HG03378 (cell line): ENCODE measurements at regions not wholly inside any gene's neighbourhood (a gene's known extent, or its start where the extent isn't known, plus 50 kb on each side); places are given as distances from the start of the nearest gene placed in this dataset.

ENCODE experiments used
- ATAC-seq: cut with Tn5 transposase; IDR thresholded peaks from one replicate; pipeline ENCODE4 v1.9.1; 2021; ENCODE audit warnings: mild to moderate bottlenecking, moderate library complexity; ENCODE audit not compliant: unreplicated experiment

DNA sequence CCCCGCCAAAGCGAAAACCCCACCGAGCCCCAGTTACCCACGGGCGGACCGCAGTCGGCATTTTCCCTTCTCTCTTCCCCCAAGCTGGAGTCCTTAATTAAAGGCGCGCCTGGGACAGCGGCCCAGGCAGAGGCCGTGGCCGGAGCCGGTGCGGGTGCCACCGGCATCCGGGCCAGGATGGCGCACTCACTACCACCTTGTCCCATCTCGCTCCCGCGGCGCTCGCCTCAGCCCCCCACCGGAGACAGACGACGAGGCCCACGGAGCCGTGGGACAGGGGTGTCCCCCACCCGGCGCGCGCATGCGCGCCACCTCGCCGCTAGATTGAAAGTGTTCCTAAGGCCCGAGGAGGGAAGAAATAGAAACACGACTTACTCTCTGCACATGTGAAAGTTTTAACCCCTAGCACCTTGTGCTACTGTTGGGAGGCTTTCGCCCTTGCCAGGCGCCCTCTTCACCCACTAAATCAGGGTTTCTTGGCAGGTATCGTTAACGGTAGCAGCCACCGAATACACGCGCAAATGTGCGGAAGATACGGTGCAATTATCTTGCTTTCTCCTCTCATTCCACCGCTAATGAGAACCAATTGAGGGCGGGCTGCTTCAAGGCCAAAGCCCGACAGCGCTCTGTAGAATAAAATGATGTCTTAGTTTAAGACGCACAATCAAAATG is 64.3 kb upstream of the CCDC160 start:
- no peak for ATAC-seq

DNA sequence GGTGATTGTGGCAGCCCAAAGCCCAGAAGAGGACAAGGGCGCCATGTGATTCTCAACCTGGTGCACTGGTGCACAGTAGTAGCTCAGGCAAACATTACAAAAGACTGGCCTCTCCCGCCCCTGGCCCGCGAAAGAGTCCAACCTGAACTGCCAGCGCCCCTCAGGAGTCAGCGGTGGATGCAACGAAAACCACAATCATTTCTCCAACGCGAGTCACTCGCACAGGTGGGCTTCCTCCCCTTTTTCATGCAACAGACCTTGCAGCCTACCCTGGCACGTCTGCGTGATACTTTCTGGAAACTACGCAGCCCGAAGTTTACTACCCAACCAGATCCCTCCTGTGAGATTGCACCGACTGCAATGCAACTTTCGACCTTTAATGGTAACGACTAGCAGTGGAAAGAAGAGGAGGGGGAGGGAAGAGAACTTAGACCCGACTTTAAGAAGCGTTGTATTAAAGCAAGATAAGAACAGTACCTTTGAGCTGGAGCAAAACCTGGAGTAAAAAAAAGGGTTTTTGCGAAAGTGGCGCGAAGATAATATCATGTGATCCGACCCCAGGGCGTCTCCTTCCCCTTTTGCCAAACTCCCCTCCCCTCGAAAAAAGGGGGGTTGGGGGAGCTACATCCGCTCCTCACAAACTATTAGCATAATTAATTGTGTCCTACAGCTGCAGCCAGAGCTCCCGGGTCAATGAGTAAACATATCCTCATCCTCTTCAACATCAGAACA is 63.3 kb upstream of the CCDC160 start:
- no peak for ATAC-seq

- no peak for ATAC-seq
Observed at GRCh38 chrX:134174273-134174660, 62.7 kb upstream of the CCDC160 start.

- ATAC-seq: no peak
Observed at GRCh38 chrX:134174859-134175258, 62.1 kb upstream of the CCDC160 start.

DNA sequence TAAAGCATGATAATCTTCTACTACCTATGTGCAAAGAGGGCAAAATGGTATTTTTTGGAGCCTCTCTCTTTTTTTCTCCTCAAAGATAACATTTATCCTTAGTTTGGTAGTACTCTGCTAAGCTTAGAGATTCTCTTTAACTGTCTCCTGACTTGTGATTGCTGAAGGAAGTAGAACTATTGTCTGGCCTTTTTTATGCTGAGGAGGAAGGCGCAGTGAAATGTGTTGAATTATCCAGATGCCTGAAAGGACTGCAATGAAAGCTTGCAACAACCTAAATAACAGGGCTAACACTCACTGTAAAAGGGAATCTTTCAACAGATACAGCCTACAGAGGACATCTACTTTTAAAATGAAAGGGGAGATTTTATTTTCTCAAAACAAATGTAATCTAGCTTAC is 59.5 kb upstream of the CCDC160 start:
- ATAC-seq: no peak

DNA sequence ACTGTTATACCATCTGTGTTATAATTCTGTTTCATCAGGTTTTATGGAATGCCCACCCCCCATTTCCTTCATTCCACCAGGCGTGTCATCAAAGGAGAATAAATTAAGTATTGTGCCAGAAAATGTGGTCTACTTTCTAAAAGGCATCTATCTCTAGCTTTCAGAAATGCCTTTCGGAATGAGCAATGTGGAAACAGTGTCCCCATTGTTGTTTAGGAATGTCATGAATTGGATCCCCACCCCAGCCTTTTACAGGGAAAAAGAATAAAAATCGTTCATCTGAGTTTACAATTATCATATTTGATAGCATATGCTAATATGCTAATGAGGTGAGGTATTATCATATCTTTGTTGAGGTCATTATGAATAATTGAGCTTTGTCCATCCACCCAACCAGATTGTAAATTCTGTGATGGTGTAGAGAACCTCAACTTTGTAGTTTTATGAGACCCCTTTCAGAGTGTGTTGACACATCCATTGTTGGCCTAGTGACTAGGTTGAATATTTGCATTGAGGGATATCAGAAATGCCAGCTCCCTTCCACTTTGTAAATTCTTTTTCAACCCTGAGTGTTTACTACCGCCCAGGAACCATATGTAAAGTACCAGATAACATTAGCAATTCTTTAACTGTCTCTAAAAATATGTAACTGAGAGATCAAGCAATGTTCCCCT is 56.2 kb upstream of the CCDC160 start:
- ATAC-seq: no peak

- ATAC-seq: no peak
Observed at GRCh38 chrX:134181275-134181660, 55.7 kb upstream of the CCDC160 start.

DNA sequence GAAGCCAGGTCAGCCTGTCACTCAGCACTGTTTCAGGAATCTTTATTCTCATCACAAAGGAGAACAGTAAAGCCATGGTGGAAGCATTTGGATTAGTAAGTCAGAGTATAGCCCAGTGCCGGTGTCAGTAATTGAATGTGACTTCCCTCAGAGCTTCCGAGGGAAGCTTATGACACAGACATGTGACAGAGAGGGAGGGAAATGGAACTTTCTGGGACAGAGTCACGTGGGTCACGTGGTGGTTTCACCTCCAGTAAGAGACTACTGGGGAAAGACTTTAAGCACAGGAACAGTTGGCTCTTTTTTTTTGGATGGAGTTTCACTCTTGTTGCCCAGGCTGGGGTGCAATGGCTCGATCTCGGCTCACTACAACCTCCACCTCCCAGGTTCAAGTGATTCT is 53.3 kb upstream of the CCDC160 start:
- no peak for ATAC-seq

GRCh38 chrX:134184936-134185335 is 52.0 kb upstream of the CCDC160 start:
- ATAC-seq: no peak

GRCh38 chrX:134186362-134187121 is 50.4 kb upstream of the CCDC160 start:
- peak; percentile 92 for ATAC-seq
